ENCODE measurements at regions not wholly inside any gene's neighbourhood (a gene's known extent, or its start where the extent isn't known, plus 50 kb on each side); places are given as distances from the start of the nearest gene placed in this dataset.

DNA sequence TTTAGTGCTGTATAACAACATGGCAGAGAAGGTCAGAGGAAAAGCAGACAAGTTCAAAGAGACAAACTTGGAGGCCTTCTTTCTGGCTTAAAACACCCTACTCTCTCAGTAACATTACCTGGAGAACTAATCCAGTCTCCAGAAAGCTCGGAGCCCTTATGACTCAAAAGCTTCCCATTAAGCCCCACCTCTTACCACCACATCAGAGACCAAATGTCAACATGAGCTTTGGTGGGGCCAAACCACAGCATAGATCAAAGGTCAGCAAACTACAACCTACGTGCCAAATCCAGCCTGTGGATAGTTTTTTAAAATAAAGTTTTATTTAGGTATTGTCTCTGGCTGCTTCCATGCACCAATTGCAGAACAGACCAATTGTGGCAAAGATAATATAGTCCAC, 589.9 kb downstream of the DNAH5 start:
- H3K27ac ChIP-seq = no peak overlapping the region
- peaks cover 0 to 19% (median 4%) of the 10 kb centered on the region in 8 donors for H3K9me3 ChIP-seq
- TF ChIP-seq POLR2AphosphoS5 (IDR thresholded peaks at IDR 0.05) (no peak), POLR2A (IDR thresholded peaks at IDR 0.05) (no peak)
- TF ChIP-seq, protein P1, sequence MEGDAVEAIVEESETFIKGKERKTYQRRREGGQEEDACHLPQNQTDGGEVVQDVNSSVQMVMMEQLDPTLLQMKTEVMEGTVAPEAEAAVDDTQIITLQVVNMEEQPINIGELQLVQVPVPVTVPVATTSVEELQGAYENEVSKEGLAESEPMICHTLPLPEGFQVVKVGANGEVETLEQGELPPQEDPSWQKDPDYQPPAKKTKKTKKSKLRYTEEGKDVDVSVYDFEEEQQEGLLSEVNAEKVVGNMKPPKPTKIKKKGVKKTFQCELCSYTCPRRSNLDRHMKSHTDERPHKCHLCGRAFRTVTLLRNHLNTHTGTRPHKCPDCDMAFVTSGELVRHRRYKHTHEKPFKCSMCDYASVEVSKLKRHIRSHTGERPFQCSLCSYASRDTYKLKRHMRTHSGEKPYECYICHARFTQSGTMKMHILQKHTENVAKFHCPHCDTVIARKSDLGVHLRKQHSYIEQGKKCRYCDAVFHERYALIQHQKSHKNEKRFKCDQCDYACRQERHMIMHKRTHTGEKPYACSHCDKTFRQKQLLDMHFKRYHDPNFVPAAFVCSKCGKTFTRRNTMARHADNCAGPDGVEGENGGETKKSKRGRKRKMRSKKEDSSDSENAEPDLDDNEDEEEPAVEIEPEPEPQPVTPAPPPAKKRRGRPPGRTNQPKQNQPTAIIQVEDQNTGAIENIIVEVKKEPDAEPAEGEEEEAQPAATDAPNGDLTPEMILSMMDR (IDR thresholded peaks at IDR 0.05 in 8 of 11, conservative IDR thresholded peaks at IDR 0.05 in 3 of 11) = no peak

DNA sequence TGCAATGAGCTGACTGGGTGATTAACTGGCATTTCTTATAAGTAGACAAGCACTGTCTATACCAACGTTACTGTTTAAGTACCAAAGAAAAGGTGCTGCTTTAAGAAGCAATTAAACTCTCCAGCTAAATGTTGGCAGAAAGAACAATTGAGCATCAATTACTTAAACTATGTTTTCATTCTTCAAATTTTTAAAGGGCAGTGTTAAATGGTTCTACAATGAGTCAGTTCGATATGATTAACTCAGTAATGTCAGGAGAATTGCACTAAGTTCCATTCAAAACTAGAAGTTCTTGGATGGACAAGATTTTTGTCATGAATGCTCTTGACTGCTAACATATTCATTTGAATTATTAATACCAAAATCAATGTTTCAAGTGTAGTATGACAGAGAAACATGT, 593.7 kb downstream of the DNAH5 start:
- no peak overlapping the region for H3K27ac ChIP-seq
- DNase-seq = no peak
- TF ChIP-seq POLR2A (IDR thresholded peaks at IDR 0.05) = no peak
- no peak for TF ChIP-seq POLR2AphosphoS5 (IDR thresholded peaks at IDR 0.05)
- TF ChIP-seq, protein P1 (IDR thresholded peaks at IDR 0.05 in 8 of 11, conservative IDR thresholded peaks at IDR 0.05 in 3 of 11) = no peak
- no peak overlapping the region for H3K4me3 ChIP-seq
- H3K36me3 ChIP-seq = no peaks in the 10 kb centered on the region
- no peaks in the 10 kb centered on the region for H3K27me3 ChIP-seq (replicated peaks in 1 of 7)
- intact Hi-C loops (cut with DNase I; ENCODE audit: low total_unique reads) = no loop called here
- 60 to 71% (median 66%) methylated on average over 2 of the region's 2 CpGs for WGBS, 5 donors
- no peaks in the 10 kb centered on the region for H3K4me1 ChIP-seq
- H3K9me3 ChIP-seq = peaks cover 0 to 24% (median 2%) of the 10 kb centered on the region in 8 donors

More for the DNA sequence above, 589.9 kb downstream of the DNAH5 start:
- H3K4me1 ChIP-seq = no peaks in the 10 kb centered on the region
- no peaks in the 10 kb centered on the region for H3K36me3 ChIP-seq
- no peak overlapping the region for H3K4me3 ChIP-seq
- 44 to 73% (median 61%) methylated on average over 2 of the region's 2 CpGs for WGBS, 5 donors
- DNase-seq = no peak
- intact Hi-C loops (cut with DNase I; ENCODE audit: low total_unique reads) = no loop called here
- no peaks in the 10 kb centered on the region for H3K27me3 ChIP-seq (replicated peaks in 1 of 7)

DNA sequence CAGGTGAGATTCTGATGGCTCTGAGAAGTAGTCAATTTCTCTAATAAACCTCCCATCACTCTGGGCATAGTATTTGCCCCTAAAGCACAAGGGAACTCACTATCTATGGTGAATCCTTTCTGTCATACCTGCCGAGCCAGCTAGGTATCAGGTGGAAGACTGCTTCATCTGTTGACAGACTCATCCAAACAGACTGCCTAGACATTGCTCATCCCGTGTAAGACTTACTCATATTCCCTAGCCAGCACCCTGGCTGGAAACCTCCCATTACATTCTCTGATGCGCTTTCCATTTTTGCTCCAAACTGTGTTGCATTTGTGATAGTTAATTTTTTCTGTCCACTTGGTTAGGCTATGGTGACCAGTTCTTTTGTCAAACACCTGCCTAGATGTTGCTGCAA, 595.9 kb downstream of the DNAH5 start:
- Histone ChIP-seq H3K9me3 (peaks cover 0 to 19% (median 0%) of the 10 kb centered on the region in 8 donors), H3K27me3 (replicated peaks in 1 of 7) (no peaks in the 10 kb centered on the region), H3K36me3 (no peaks in the 10 kb centered on the region), H3K4me3 (no peak overlapping the region), H3K4me1 (no peaks in the 10 kb centered on the region), H3K27ac (no peak overlapping the region)
- no peak for TF ChIP-seq POLR2AphosphoS5 (IDR thresholded peaks at IDR 0.05)
- TF ChIP-seq POLR2A (IDR thresholded peaks at IDR 0.05) = no peak
- TF ChIP-seq, protein P1 (IDR thresholded peaks at IDR 0.05 in 8 of 11, conservative IDR thresholded peaks at IDR 0.05 in 3 of 11) = no peak
- intact Hi-C loops (cut with DNase I; ENCODE audit: low total_unique reads) = no loop called here
- whole genome bisulfite sequencing, 5 donors = 74 to 95% (median 84%) methylated on average over 3 of the region's 3 CpGs
- no peak for DNase-seq

DNA sequence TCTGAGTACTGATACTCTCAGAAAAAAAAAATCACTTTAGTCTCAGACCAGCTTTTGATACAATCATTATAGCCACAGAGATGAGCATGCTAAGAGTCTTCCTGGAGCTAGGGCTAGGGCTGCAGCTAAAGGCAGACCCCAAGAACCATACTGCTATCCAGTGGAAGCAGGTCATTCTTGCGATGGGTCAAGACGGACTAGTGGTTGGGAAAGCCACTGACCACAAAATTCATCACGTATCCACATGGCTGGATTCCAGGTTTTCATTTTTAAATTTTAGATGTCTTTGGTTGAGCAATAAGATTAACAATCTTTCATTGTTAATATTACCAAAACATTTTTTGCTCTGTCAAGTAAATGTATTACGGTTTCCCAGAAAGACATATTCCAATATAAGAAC, 598.1 kb downstream of the DNAH5 start:
- no peaks in the 10 kb centered on the region for H3K4me1 ChIP-seq
- DNase-seq = no peak
- 88 to 94% (median 88%) methylated on average over 4 of the region's 4 CpGs for WGBS, 5 donors
- H3K9me3 ChIP-seq = peaks cover 0 to 31% (median 0%) of the 10 kb centered on the region in 8 donors
- no peaks in the 10 kb centered on the region for H3K36me3 ChIP-seq
- no peak overlapping the region for H3K4me3 ChIP-seq
- H3K27me3 ChIP-seq (replicated peaks in 1 of 7) = no peaks in the 10 kb centered on the region
- TF ChIP-seq POLR2AphosphoS5 (IDR thresholded peaks at IDR 0.05) (no peak), POLR2A (IDR thresholded peaks at IDR 0.05) (no peak)
- TF ChIP-seq, protein P1 (IDR thresholded peaks at IDR 0.05 in 8 of 11, conservative IDR thresholded peaks at IDR 0.05 in 3 of 11) = no peak
- intact Hi-C loops (cut with DNase I; ENCODE audit: low total_unique reads) = no loop called here
- H3K27ac ChIP-seq = no peak overlapping the region
